ENCODE measurements at regions not wholly inside any gene's neighbourhood (a gene's known extent, or its start where the extent isn't known, plus 50 kb on each side); places are given as distances from the start of the nearest gene placed in this dataset.

DNA sequence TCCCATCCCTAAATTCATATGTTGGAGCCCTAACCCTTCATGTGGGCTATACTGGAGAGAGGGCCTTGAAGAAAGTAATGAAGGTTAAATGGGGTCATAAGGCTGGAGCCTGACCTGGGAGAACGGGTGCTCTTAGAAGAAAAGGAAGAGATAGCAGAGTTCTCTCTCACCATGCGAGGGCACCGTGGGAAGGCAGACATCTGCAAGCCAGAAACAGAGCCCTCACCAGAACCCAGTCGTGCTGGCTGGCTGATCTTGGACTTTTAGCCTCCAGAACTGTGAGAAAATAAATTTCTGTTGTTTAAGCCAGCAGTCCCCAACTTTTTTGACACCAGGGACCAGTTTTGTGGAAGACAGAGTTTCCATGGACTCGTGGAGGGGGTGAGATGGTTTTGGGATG lies 149.3 kb downstream of the ATP23 start:
- no peaks in the 10 kb centered on the region for H3K27me3 ChIP-seq (ENCODE audit: low read depth)
- intact Hi-C loops (cut with DNase I): no loop called here
- ATAC-seq (no peak), DNase-seq (no peak)
- no peaks in the 10 kb centered on the region for H3K36me3 ChIP-seq
- TF ChIP-seq, protein P1, sequence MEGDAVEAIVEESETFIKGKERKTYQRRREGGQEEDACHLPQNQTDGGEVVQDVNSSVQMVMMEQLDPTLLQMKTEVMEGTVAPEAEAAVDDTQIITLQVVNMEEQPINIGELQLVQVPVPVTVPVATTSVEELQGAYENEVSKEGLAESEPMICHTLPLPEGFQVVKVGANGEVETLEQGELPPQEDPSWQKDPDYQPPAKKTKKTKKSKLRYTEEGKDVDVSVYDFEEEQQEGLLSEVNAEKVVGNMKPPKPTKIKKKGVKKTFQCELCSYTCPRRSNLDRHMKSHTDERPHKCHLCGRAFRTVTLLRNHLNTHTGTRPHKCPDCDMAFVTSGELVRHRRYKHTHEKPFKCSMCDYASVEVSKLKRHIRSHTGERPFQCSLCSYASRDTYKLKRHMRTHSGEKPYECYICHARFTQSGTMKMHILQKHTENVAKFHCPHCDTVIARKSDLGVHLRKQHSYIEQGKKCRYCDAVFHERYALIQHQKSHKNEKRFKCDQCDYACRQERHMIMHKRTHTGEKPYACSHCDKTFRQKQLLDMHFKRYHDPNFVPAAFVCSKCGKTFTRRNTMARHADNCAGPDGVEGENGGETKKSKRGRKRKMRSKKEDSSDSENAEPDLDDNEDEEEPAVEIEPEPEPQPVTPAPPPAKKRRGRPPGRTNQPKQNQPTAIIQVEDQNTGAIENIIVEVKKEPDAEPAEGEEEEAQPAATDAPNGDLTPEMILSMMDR (IDR thresholded peaks at IDR 0.05): no peak
- no peak overlapping the region for H3K4me3 ChIP-seq
- no peaks in the 10 kb centered on the region for H3K4me1 ChIP-seq
- H3K9me3 ChIP-seq: no peaks in the 10 kb centered on the region
- H3K27ac ChIP-seq: no peak overlapping the region

DNA sequence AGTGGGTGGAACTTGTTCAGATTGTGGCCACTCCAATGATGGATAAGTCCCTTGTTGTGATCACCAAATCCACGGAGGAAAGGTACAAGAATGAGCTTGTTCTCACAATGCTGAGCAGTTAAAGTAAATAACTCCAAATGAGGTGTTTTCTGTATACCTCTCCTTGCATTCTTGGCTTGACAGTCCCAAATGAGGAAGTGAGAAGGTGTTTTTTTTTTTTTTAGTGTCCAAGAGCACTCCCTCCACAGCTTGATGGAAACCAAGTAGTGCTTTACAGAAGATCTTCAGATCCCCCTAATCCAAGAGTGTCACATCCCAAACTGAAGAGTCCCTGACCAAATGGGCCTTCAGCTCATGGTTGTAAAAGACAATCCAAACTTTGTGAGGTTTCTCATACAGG lies 153.6 kb downstream of the ATP23 start:
- Histone ChIP-seq H3K27ac (no peak overlapping the region), H3K27me3 (ENCODE audit: low read depth) (no peaks in the 10 kb centered on the region), H3K36me3 (no peaks in the 10 kb centered on the region), H3K4me3 (no peak overlapping the region), H3K9me3 (no peaks in the 10 kb centered on the region), H3K4me1 (no peaks in the 10 kb centered on the region)
- ATAC-seq: no peak
- DNase-seq: no peak
- intact Hi-C loops (cut with DNase I): no loop called here
- TF ChIP-seq, protein P1 (IDR thresholded peaks at IDR 0.05): no peak

DNA sequence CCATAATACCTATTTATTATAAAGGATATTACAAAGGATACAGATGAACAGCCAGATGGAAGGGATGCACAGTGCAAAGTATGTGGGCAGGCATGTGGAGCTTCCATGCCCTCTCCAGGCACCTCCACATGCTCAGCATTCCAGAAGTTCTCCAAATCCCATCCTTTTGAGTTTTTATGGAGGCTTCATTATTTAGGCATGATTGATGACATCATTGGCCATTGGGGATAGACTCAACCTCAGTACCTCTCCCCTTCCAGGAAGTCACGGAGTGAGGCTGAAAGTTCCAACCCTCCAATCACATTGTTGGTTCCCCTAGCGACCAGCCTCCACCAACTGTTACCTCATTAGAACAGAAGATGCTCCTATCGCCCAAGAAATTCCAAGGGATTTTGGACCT lies 156.4 kb downstream of the ATP23 start:
- TF ChIP-seq, protein P1 (IDR thresholded peaks at IDR 0.05): no peak
- H3K9me3 ChIP-seq: no peaks in the 10 kb centered on the region
- no peaks in the 10 kb centered on the region for H3K27me3 ChIP-seq (ENCODE audit: low read depth)
- no peak for ATAC-seq
- H3K4me1 ChIP-seq: no peaks in the 10 kb centered on the region
- no peaks in the 10 kb centered on the region for H3K36me3 ChIP-seq
- H3K27ac ChIP-seq: no peak overlapping the region
- H3K4me3 ChIP-seq: no peak overlapping the region
- intact Hi-C loops (cut with DNase I): no loop called here
- DNase-seq: no peak

DNA sequence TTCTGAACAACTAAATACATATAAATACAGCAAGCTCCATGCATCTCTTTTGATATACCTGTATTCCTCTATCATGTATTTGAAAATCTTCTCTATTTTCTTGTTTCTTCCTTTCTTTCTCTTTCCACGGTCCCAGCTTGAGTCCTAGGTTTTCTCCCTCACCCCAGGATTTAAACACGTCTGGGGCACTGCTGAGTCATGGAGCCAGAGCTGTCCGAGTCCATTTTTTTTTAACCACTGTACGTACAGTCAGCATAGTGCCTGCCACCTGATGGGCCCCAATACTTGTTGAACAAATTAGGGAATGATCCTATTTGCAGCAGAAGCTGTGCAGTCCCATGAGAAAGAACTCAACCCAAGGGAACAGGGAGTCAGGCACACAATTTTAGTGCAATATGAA lies 158.1 kb downstream of the ATP23 start:
- H3K4me3 ChIP-seq: no peak overlapping the region
- TF ChIP-seq, protein P1 (IDR thresholded peaks at IDR 0.05): no peak
- H3K9me3 ChIP-seq: no peaks in the 10 kb centered on the region
- H3K27ac ChIP-seq: no peak overlapping the region
- H3K4me1 ChIP-seq: no peaks in the 10 kb centered on the region
- no peaks in the 10 kb centered on the region for H3K36me3 ChIP-seq
- intact Hi-C loops (cut with DNase I): no loop called here
- DNase-seq: no peak
- ATAC-seq: no peak
- H3K27me3 ChIP-seq (ENCODE audit: low read depth): no peaks in the 10 kb centered on the region

DNA sequence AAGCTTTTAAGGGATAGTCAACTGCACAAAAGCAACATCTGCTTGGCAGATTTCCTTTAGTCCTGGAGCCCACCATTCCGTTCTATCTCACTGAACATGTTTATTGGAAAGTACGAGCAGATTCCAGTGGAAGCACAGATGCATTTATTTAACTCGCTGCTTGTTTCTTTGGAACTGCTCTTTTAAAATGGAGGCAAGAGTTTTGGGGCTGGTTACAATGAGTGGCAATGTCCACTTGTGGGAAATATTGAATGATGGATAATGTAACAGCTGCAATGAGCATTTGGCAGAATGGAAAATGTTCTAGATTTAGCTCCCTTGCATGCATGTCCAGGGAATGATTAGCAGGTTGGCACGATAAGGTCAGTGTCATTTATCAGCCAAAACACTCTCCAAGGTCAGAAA lies 163.0 kb downstream of the ATP23 start:
- intact Hi-C loops (cut with DNase I): no loop called here
- ATAC-seq (no peak), DNase-seq (no peak)
- no peak overlapping the region for H3K27ac ChIP-seq
- TF ChIP-seq, protein P1 (IDR thresholded peaks at IDR 0.05): no peak
- H3K27me3 ChIP-seq (ENCODE audit: low read depth): no peaks in the 10 kb centered on the region
- no peaks in the 10 kb centered on the region for H3K9me3 ChIP-seq
- H3K4me1 ChIP-seq: no peaks in the 10 kb centered on the region
- no peak overlapping the region for H3K4me3 ChIP-seq
- H3K36me3 ChIP-seq: no peaks in the 10 kb centered on the region
